ENCODE measurements at regions not wholly inside any gene's neighbourhood (a gene's known extent, or its start where the extent isn't known, plus 50 kb on each side); places are given as distances from the start of the nearest gene placed in this dataset.
"Not testable (repeated sequence)": the region's sequence is repeated elsewhere in the genome, so short reads cannot be mapped to it uniquely, and the experiment has no call there.

DNA sequence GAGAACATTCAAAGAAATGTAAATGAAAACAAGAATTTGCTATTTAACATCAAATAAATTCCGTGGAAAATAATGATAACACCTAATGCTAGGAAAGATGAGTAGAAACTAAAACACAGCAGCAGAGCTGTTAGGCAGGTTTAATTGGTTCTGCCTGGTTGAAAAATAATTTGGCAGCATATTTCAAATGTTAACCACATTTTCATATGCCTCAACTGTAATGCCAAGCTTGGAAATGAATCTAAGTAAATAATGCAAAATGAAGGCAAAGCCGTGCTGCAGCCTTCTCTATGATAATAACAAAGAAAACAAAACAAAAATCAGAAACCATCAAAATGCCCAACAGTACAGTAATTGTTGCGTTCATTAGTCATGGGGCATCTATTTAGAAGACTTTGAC lies 79.9 kb upstream of the MSX2 start:
- Mint-ChIP-seq H3K36me3 (no peaks in the 10 kb centered on the region), H3K4me3 (no peak overlapping the region), H3K27ac (no peak overlapping the region), H3K4me1 (no peaks in the 10 kb centered on the region), H3K27me3 (ENCODE audit: insufficient read depth, low read depth) (peaks cover 6% of the 10 kb centered on the region), H3K9me3 (peaks cover 8% of the 10 kb centered on the region)
- no peaks in the 10 kb centered on the region for H3K27me3 ChIP-seq
- no peaks in the 10 kb centered on the region for H3K4me1 ChIP-seq
- no peaks in the 10 kb centered on the region for H3F3A ChIP-seq (ENCODE audit: low read depth)
- H3K79me2 ChIP-seq (ENCODE audit: low read depth), result no peaks in the 10 kb centered on the region
- H3K9me3 ChIP-seq (ENCODE audit: low read depth), result no peaks in the 10 kb centered on the region
- TF ChIP-seq EZH2 (IDR thresholded peaks at IDR 0.05) (no peak), EZH2phosphoT487 (IDR thresholded peaks at IDR 0.05) (no peak)
- TF ChIP-seq, protein P1, sequence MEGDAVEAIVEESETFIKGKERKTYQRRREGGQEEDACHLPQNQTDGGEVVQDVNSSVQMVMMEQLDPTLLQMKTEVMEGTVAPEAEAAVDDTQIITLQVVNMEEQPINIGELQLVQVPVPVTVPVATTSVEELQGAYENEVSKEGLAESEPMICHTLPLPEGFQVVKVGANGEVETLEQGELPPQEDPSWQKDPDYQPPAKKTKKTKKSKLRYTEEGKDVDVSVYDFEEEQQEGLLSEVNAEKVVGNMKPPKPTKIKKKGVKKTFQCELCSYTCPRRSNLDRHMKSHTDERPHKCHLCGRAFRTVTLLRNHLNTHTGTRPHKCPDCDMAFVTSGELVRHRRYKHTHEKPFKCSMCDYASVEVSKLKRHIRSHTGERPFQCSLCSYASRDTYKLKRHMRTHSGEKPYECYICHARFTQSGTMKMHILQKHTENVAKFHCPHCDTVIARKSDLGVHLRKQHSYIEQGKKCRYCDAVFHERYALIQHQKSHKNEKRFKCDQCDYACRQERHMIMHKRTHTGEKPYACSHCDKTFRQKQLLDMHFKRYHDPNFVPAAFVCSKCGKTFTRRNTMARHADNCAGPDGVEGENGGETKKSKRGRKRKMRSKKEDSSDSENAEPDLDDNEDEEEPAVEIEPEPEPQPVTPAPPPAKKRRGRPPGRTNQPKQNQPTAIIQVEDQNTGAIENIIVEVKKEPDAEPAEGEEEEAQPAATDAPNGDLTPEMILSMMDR (IDR thresholded peaks at IDR 0.05), result no peak
- H3K4me3 ChIP-seq, result no peak overlapping the region
- H3K9ac ChIP-seq, result no peak overlapping the region
- no peaks in the 10 kb centered on the region for H3K36me3 ChIP-seq
- no peak overlapping the region for H2AFZ ChIP-seq (replicated peaks)
- no peak for DNase-seq (ENCODE audit: low spot score)
- no peak overlapping the region for H3K4me2 ChIP-seq
- H4K20me1 ChIP-seq (ENCODE audit: low read depth), result no peaks in the 10 kb centered on the region
- no peak overlapping the region for H3K27ac ChIP-seq

DNA sequence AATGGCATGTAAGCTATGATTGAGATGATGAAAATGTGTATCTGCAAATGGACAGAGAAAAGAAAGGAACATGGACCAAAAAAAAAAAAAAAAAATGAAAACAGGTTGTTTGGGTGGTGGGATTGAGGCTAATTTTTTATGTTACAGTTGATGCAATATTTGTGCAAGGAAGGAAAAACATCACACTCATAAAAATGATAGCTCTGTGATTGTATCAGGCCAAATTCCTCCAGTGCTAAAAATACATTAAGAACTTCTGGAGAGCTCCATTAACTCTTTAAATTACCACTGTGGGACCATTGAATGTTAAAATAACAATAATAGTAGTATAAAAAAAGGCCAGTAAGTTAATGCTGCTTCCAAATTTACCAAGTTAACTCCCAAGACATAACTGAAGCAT lies 79.5 kb upstream of the MSX2 start:
- Histone ChIP-seq H3K4me3 (no peak overlapping the region), H3K27me3 (no peaks in the 10 kb centered on the region), H3K27ac (no peak overlapping the region), H3K4me1 (no peaks in the 10 kb centered on the region), H3K4me2 (no peak overlapping the region), H3K9ac (no peak overlapping the region), H3K36me3 (no peaks in the 10 kb centered on the region), H3K79me2 (ENCODE audit: low read depth) (no peaks in the 10 kb centered on the region), H3K9me3 (ENCODE audit: low read depth) (no peaks in the 10 kb centered on the region), H2AFZ (replicated peaks) (no peak overlapping the region), H3F3A (ENCODE audit: low read depth) (no peaks in the 10 kb centered on the region), H4K20me1 (ENCODE audit: low read depth) (no peaks in the 10 kb centered on the region)
- no peaks in the 10 kb centered on the region for H3K36me3 Mint-ChIP-seq
- no peak overlapping the region for H3K27ac Mint-ChIP-seq
- no peaks in the 10 kb centered on the region for H3K4me1 Mint-ChIP-seq
- DNase-seq (ENCODE audit: low spot score), result no peak
- TF ChIP-seq EZH2phosphoT487 (IDR thresholded peaks at IDR 0.05), result no peak
- TF ChIP-seq, protein P1 (IDR thresholded peaks at IDR 0.05), result no peak
- no peak for TF ChIP-seq EZH2 (IDR thresholded peaks at IDR 0.05)
- peaks cover 8% of the 10 kb centered on the region for H3K9me3 Mint-ChIP-seq
- H3K27me3 Mint-ChIP-seq (ENCODE audit: insufficient read depth, low read depth), result peaks cover 6% of the 10 kb centered on the region
- H3K4me3 Mint-ChIP-seq, result no peak overlapping the region

DNA sequence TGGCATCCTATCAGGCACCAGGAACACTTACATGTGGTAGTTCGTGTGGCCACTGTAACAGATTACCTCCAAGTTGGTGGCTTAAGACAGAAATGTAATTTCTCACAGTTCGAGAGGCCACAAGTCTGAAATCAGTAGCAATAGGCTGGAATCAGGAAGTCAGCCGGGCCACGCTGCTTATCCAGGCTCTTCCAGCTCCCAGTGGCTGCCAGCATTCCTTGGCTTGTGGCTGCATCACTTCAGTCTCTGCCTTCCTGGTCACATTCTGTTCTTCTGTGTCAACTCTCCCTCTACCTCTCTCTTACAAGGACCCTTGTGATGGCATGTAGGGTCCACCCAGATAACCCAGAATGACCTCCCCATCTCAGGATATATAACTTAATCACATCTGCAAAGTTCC lies 78.7 kb upstream of the MSX2 start:
- Mint-ChIP-seq H3K27me3 (ENCODE audit: insufficient read depth, low read depth) (peaks cover 6% of the 10 kb centered on the region), H3K36me3 (no peaks in the 10 kb centered on the region), H3K27ac (no peak overlapping the region), H3K9me3 (peaks cover 8% of the 10 kb centered on the region), H3K4me3 (no peak overlapping the region), H3K4me1 (no peaks in the 10 kb centered on the region)
- H3F3A ChIP-seq (ENCODE audit: low read depth), result no peaks in the 10 kb centered on the region
- no peak overlapping the region for H3K4me2 ChIP-seq
- H3K4me1 ChIP-seq, result no peaks in the 10 kb centered on the region
- H3K27ac ChIP-seq, result no peak overlapping the region
- no peaks in the 10 kb centered on the region for H3K36me3 ChIP-seq
- H3K4me3 ChIP-seq, result no peak overlapping the region
- no peak for DNase-seq (ENCODE audit: low spot score)
- H2AFZ ChIP-seq (replicated peaks), result no peak overlapping the region
- no peak for TF ChIP-seq EZH2phosphoT487 (IDR thresholded peaks at IDR 0.05)
- TF ChIP-seq EZH2 (IDR thresholded peaks at IDR 0.05), result no peak
- TF ChIP-seq, protein P1 (IDR thresholded peaks at IDR 0.05), result no peak
- H3K27me3 ChIP-seq, result no peaks in the 10 kb centered on the region
- H3K79me2 ChIP-seq (ENCODE audit: low read depth), result no peaks in the 10 kb centered on the region
- H4K20me1 ChIP-seq (ENCODE audit: low read depth), result no peaks in the 10 kb centered on the region
- H3K9ac ChIP-seq, result no peak overlapping the region
- no peaks in the 10 kb centered on the region for H3K9me3 ChIP-seq (ENCODE audit: low read depth)

DNA sequence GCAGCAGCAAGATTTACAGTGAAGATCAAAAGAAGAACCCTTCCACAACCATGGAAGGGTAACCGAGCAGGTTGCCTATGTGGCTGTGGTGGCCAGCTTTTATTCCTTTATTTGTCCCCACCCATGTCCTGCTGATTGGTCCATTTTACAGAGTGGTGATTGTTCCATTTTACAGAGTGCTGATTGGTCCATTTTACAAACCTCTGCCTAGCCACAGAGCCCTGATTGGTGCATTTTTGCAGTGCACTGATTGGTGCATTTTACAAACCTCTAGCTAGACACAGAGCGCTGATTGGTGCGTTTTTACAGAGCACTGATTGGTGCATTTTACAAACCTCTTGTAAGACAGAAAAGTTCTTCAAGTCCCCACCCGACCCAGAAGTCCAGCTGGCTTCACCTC lies 75.8 kb upstream of the MSX2 start:
- H3K79me2 ChIP-seq (ENCODE audit: low read depth); H3K4me3 Mint-ChIP-seq; H3K27ac Mint-ChIP-seq; H3F3A ChIP-seq (ENCODE audit: low read depth); H4K20me1 ChIP-seq (ENCODE audit: low read depth); H3K4me1 Mint-ChIP-seq; H3K4me1 ChIP-seq; H3K36me3 Mint-ChIP-seq; H2AFZ ChIP-seq (replicated peaks); H3K27ac ChIP-seq; H3K9me3 Mint-ChIP-seq; H3K9ac ChIP-seq; DNase-seq (ENCODE audit: low spot score); H3K36me3 ChIP-seq; H3K4me3 ChIP-seq; H3K27me3 ChIP-seq; H3K9me3 ChIP-seq (ENCODE audit: low read depth); H3K4me2 ChIP-seq: not testable (repeated sequence)
- peaks cover 11% of the 10 kb centered on the region for H3K27me3 Mint-ChIP-seq (ENCODE audit: insufficient read depth, low read depth)

Data from neural progenitor cell (in vitro differentiated cells).